ENCODE measurements at regions not wholly inside any gene's neighbourhood (a gene's known extent, or its start where the extent isn't known, plus 50 kb on each side); places are given as distances from the start of the nearest gene placed in this dataset.

- FAIRE-seq: no peak
- Histone ChIP-seq H3K9me3 (ENCODE audit: control insufficient read depth in 2 of 3, insufficient read depth in 1 of 3, low read length in 3 of 3) (no peaks in the 10 kb centered on the region), H3K9ac (ENCODE audit: low read length in 3 of 3) (no peak overlapping the region), H3K27me3 (ENCODE audit: control insufficient read depth, insufficient read depth, low read length) (no peaks in the 10 kb centered on the region), H3K4me1 (ENCODE audit: control insufficient read depth in 2 of 3, insufficient read depth in 2 of 3, low read depth in 1 of 3, low read length in 3 of 3) (peaks cover 0 to 2% (median 0%) of the 10 kb centered on the region in 3 donors), H3K27ac (ENCODE audit: low read depth in 2 of 2, low read length in 2 of 2) (no peak overlapping the region), H3K36me3 (ENCODE audit: control insufficient read depth in 2 of 3, insufficient read depth in 3 of 3, low read length in 3 of 3) (no peaks in the 10 kb centered on the region), H3K4me3 (ENCODE audit: low read length in 3 of 3) (no peak overlapping the region)
- DNase-seq: no peak
- intact Hi-C loops (cut with DNase I): no loop called here
- TF ChIP-seq CTCF (IDR thresholded peaks at IDR 0.05; ENCODE audit: borderline replicate concordance, extremely low read depth, insufficient read depth): no peak
Observed at GRCh38 chr18:62637807-62638687, 77.3 kb upstream of the PHLPP1 start.

GRCh38 chr18:62643181-62643580, 72.2 kb upstream of the PHLPP1 start:
- Histone ChIP-seq H3K27ac (ENCODE audit: low read depth in 2 of 2, low read length in 2 of 2) (no peak overlapping the region), H3K4me3 (ENCODE audit: low read length in 3 of 3) (no peak overlapping the region), H3K9me3 (ENCODE audit: control insufficient read depth in 2 of 3, insufficient read depth in 1 of 3, low read length in 3 of 3) (no peaks in the 10 kb centered on the region), H3K9ac (ENCODE audit: low read length in 3 of 3) (no peak overlapping the region), H3K4me1 (ENCODE audit: control insufficient read depth in 2 of 3, insufficient read depth in 2 of 3, low read depth in 1 of 3, low read length in 3 of 3) (no peaks in the 10 kb centered on the region), H3K36me3 (ENCODE audit: control insufficient read depth in 2 of 3, insufficient read depth in 3 of 3, low read length in 3 of 3) (no peaks in the 10 kb centered on the region), H3K27me3 (ENCODE audit: control insufficient read depth, insufficient read depth, low read length) (no peaks in the 10 kb centered on the region)
- TF ChIP-seq CTCF (IDR thresholded peaks at IDR 0.05; ENCODE audit: borderline replicate concordance, extremely low read depth, insufficient read depth): no peak
- DNase-seq (no peak), FAIRE-seq (no peak)
- intact Hi-C loops (cut with DNase I): no loop called here

- no peak overlapping the region for H3K9ac ChIP-seq (ENCODE audit: low read length in 3 of 3)
- H3K4me3 ChIP-seq (ENCODE audit: low read length in 3 of 3): no peak overlapping the region
- no peaks in the 10 kb centered on the region for H3K9me3 ChIP-seq (ENCODE audit: control insufficient read depth in 2 of 3, insufficient read depth in 1 of 3, low read length in 3 of 3)
- H3K27ac ChIP-seq (ENCODE audit: low read depth in 2 of 2, low read length in 2 of 2): no peak overlapping the region
- DNase-seq (no peak), FAIRE-seq (no peak)
- H3K27me3 ChIP-seq (ENCODE audit: control insufficient read depth, insufficient read depth, low read length): no peaks in the 10 kb centered on the region
- H3K4me1 ChIP-seq (ENCODE audit: control insufficient read depth in 2 of 3, insufficient read depth in 2 of 3, low read depth in 1 of 3, low read length in 3 of 3): no peaks in the 10 kb centered on the region
- no peak for TF ChIP-seq CTCF (IDR thresholded peaks at IDR 0.05; ENCODE audit: borderline replicate concordance, extremely low read depth, insufficient read depth)
- H3K36me3 ChIP-seq (ENCODE audit: control insufficient read depth in 2 of 3, insufficient read depth in 3 of 3, low read length in 3 of 3): no peaks in the 10 kb centered on the region
- intact Hi-C loops (cut with DNase I): no loop called here
Observed at GRCh38 chr18:62644773-62645172, 70.6 kb upstream of the PHLPP1 start.
